Loucy (cell line): ENCODE measurements at regions not wholly inside any gene's neighbourhood (a gene's known extent, or its start where the extent isn't known, plus 50 kb on each side); places are given as distances from the start of the nearest gene placed in this dataset.

ENCODE experiments used
- EZH2phosphoT487 ChIP-seq: fragments of 200-600 bp; IDR thresholded peaks from 2 replicates; pipeline ENCODE4 v1.6.1; 2018; ENCODE audit warnings: antibody characterized with exemption, mild to moderate bottlenecking, moderate library complexity, borderline replicate concordance
- TF ChIP-seq, protein P1 (sequence below): fragments of 200-600 bp; sonication (generic); conservative IDR thresholded peaks from 2 replicates; pipeline ENCODE4 v1.5.1; 2014; ENCODE audit warnings: mild to moderate bottlenecking, antibody characterized with exemption, low read length

DNA sequence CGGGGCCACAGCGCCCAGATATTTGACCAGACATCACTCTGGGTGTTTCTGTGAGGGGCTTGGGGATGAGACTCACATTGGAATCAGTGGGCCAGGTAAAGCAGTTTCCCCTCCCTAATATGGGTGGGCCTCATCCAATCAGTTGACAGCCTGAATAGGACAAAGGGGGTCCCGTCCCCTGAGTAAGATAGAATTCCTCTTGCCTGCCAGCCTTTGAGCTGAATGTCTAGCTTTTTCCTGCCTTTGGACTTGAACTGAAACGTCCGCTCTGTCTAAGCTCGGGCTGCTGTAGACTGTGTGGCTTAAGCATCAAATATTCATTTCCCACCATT lies 88.8 kb upstream of the DIO3 start:
- TF ChIP-seq, protein P1, sequence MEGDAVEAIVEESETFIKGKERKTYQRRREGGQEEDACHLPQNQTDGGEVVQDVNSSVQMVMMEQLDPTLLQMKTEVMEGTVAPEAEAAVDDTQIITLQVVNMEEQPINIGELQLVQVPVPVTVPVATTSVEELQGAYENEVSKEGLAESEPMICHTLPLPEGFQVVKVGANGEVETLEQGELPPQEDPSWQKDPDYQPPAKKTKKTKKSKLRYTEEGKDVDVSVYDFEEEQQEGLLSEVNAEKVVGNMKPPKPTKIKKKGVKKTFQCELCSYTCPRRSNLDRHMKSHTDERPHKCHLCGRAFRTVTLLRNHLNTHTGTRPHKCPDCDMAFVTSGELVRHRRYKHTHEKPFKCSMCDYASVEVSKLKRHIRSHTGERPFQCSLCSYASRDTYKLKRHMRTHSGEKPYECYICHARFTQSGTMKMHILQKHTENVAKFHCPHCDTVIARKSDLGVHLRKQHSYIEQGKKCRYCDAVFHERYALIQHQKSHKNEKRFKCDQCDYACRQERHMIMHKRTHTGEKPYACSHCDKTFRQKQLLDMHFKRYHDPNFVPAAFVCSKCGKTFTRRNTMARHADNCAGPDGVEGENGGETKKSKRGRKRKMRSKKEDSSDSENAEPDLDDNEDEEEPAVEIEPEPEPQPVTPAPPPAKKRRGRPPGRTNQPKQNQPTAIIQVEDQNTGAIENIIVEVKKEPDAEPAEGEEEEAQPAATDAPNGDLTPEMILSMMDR: no peak
- TF ChIP-seq EZH2phosphoT487: no peak
